ENCODE measurements at regions not wholly inside any gene's neighbourhood (a gene's known extent, or its start where the extent isn't known, plus 50 kb on each side); places are given as distances from the start of the nearest gene placed in this dataset.

GRCh38 chr3:31142139-31142538, 247.7 kb upstream of the GADL1 start:
- TF ChIP-seq, protein P1, sequence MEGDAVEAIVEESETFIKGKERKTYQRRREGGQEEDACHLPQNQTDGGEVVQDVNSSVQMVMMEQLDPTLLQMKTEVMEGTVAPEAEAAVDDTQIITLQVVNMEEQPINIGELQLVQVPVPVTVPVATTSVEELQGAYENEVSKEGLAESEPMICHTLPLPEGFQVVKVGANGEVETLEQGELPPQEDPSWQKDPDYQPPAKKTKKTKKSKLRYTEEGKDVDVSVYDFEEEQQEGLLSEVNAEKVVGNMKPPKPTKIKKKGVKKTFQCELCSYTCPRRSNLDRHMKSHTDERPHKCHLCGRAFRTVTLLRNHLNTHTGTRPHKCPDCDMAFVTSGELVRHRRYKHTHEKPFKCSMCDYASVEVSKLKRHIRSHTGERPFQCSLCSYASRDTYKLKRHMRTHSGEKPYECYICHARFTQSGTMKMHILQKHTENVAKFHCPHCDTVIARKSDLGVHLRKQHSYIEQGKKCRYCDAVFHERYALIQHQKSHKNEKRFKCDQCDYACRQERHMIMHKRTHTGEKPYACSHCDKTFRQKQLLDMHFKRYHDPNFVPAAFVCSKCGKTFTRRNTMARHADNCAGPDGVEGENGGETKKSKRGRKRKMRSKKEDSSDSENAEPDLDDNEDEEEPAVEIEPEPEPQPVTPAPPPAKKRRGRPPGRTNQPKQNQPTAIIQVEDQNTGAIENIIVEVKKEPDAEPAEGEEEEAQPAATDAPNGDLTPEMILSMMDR (IDR thresholded peaks at IDR 0.05; ENCODE audit: low read depth, low read length): no peak
- TF ChIP-seq, protein P2, sequence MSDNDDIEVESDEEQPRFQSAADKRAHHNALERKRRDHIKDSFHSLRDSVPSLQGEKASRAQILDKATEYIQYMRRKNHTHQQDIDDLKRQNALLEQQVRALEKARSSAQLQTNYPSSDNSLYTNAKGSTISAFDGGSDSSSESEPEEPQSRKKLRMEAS (IDR thresholded peaks at IDR 0.05; ENCODE audit: low read depth, low read length): no peak
- TF ChIP-seq POLR2A (IDR thresholded peaks at IDR 0.05; ENCODE audit: extremely low read depth, insufficient read length): no peak
